ENCODE measurements at regions not wholly inside any gene's neighbourhood (a gene's known extent, or its start where the extent isn't known, plus 50 kb on each side); places are given as distances from the start of the nearest gene placed in this dataset.
"Not testable (repeated sequence)": the region's sequence is repeated elsewhere in the genome, so short reads cannot be mapped to it uniquely, and the experiment has no call there.

GRCh38 chr11:19418221-19418620, 177.5 kb upstream of the E2F8 start:
- no peak for DNase-seq (ENCODE audit: low read depth in 3 of 3, low spot score in 2 of 3)

DNA sequence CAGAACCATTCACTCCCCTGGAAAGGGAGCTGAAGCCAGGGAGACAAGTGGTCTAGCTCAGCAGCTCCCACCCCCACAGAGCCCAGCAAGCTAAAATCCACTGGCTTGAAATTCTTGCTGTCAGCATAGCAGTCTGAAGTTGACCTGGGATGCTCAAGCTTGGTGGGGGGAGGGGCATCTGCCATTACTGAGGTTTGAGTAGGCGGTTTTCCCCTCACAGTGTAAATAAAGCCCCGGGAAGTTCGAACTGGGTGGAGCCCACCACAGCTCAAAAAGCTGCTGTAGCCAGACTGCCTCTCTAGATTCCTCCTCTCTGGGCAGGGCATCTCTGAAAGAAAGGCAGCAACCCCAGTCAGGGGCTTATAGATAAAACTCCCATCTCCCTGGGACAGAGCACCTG, 171.3 kb upstream of the E2F8 start:
- DNase-seq (ENCODE audit: low read depth in 3 of 3, low spot score in 2 of 3) = not testable (repeated sequence)

- no peak for DNase-seq (ENCODE audit: low read depth in 3 of 3, low spot score in 2 of 3)
Observed at GRCh38 chr11:19410032-19410431, 169.3 kb upstream of the E2F8 start.

GRCh38 chr11:19409307-19409706, 168.6 kb upstream of the E2F8 start:
- DNase-seq (ENCODE audit: low read depth in 3 of 3, low spot score in 2 of 3) = no peak

- no peak for DNase-seq (ENCODE audit: low read depth in 3 of 3, low spot score in 2 of 3)
Observed at GRCh38 chr11:19407677-19408270, 167.0 kb upstream of the E2F8 start.

- no peak for DNase-seq (ENCODE audit: low read depth in 3 of 3, low spot score in 2 of 3)
Observed at GRCh38 chr11:19405966-19406365, 165.2 kb upstream of the E2F8 start.

DNA sequence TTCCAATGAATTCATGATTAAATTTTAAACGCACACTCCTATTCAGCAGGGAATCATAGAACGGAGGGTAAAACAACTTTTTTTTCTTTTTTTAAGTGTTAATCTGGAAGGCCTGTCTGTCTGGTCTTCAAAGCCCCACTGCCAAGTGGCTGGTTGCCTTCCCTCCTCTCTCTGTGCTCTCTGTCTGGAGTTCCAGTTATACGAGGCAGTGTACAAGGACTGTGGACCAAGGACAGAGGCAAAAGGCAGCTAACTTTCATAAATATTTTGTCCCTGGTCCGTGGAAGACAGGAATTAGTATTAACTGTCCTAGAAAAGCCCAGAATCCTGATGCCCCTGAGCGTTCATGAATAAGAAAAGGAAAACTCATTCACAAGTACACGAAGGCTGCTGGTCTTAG, 164.0 kb upstream of the E2F8 start:
- no peak for DNase-seq (ENCODE audit: low read depth in 3 of 3, low spot score in 2 of 3)

DNA sequence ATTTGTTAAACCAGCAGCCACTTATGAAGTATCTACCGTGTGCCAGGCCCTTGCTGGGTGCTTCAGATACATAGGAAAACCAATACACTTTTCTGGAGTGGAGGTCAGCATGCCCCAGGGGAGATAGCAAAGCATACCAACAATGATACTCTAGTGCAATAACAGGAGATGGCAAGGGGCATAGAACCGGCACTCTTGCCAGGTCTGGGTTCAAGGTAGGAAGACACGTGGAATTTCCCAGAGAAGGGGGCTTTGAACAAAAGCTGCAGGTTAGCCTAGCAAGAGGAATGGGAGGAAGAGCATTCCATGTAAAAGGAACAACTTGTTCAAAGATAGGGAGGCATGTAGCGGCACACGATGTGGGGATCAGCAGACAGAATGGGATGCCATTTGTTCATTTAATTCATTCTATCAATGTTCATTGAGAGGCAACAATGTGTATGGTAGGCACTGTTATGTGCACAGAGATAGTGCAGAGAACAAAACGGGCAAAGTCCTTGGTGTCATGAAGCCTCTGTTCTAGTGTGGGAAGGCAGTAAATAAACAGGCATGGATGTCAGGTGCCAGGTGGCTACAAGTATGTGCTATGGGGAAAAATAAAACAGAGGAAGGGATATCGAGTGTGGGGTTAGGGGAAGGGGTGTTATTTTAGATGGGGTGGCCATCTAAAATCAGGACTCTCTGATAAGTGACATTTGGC, 162.6 kb upstream of the E2F8 start:
- DNase-seq (ENCODE audit: low read depth in 3 of 3, low spot score in 2 of 3) = no peak

GRCh38 chr11:19400296-19400695, 159.6 kb upstream of the E2F8 start:
- DNase-seq (ENCODE audit: low read depth in 3 of 3, low spot score in 2 of 3) = no peak

DNA sequence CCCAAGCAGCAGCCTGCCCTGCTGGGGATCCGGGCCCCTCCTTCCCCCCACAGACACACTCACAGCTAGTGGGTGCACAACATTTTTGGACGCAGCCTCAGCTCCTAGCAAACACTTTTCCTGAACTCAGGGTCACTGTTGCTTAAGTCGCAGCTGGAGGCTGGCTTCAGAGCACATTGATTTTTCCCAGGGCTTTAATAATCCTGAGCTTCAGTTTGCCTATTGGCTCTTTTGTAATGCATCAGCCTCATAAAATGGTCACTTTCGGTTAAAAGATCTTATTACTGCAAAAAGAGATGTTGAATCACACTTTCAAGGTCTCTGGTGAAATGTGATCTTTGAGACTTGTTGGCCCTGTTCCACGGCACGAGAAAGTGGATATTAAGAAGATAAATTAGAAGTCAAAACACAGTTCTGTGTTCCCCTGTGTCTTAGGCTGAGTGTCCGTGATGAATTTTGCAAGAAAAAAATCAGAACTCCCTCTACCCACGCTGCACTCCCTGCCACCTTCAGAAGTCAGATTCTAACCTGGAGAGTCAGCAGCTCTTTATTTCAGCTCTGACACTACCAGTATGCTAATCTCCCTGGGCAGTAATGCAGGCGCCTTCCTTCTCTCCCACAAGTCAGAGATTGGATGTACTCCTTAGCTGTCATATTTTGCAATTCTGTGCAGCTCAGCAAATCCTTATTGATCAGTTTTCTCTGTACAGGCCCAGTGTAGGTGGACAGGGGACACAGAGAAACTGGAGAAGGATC, 158.2 kb upstream of the E2F8 start:
- no peak for DNase-seq (ENCODE audit: low read depth in 3 of 3, low spot score in 2 of 3)

GRCh38 chr11:19398273-19398672, 157.5 kb upstream of the E2F8 start:
- no peak for DNase-seq (ENCODE audit: low read depth in 3 of 3, low spot score in 2 of 3)

DNA sequence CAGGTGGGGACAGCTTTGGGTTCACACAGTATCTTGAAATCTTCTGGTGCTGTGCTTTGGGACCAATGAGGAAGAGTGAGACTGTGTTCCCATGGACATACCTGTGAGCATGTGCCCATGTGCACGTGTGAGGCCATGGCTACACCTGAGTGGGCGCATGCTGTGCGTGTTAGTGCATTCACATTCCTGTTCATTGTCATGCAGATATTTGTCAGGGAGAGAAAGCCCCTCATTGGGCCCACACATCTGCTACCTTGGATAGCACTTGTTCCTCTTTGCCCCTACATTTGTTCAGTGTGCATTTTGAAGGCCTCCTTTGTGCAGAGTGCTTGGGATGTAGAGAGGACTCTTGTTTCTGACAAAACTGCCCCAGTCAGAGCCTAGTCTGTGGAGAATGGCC, 154.3 kb upstream of the E2F8 start:
- DNase-seq (ENCODE audit: low read depth in 3 of 3, low spot score in 2 of 3) = no peak

GRCh38 chr11:19394525-19395016, 153.8 kb upstream of the E2F8 start:
- DNase-seq (ENCODE audit: low read depth in 3 of 3, low spot score in 2 of 3) = no peak

- no peak for DNase-seq (ENCODE audit: low read depth in 3 of 3, low spot score in 2 of 3)
Observed at GRCh38 chr11:19393941-19394340, 153.2 kb upstream of the E2F8 start.

GRCh38 chr11:19392847-19393518, 152.2 kb upstream of the E2F8 start:
- no peak for DNase-seq (ENCODE audit: low read depth in 3 of 3, low spot score in 2 of 3)

- no peak for DNase-seq (ENCODE audit: low read depth in 3 of 3, low spot score in 2 of 3)
Observed at GRCh38 chr11:19392321-19392720, 151.6 kb upstream of the E2F8 start.

GRCh38 chr11:19391652-19392051, 150.9 kb upstream of the E2F8 start:
- DNase-seq (ENCODE audit: low read depth in 3 of 3, low spot score in 2 of 3) = no peak

- no peak for DNase-seq (ENCODE audit: low read depth in 3 of 3, low spot score in 2 of 3)
Observed at GRCh38 chr11:19391026-19391425, 150.3 kb upstream of the E2F8 start.

- DNase-seq (ENCODE audit: low read depth in 3 of 3, low spot score in 2 of 3) = no peak
Observed at GRCh38 chr11:19389787-19390303, 149.1 kb upstream of the E2F8 start.

DNA sequence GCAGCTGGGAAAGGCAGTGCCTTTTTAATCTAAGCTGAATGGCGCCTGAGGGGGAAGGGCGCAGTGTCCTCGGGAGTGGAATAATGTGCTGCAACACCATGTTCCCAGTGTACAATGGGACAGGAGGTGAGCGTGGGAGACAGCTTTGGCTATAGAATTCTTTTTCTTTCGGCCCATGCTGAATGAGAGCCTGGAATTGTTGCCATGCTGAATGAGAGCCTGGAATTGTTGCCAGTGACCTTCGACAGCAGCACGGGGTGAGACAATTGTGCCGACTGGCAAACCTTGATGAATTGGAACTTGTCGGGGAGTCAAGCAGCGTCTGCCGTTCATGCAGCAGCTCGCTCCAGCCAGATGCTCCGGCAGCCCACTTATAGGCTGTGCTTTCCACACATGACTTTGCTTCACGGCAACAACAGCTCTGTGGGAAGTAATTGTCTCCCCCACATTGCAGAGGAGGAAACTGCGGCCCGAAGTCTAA, 141.4 kb upstream of the E2F8 start:
- no peak for DNase-seq (ENCODE audit: low read depth in 3 of 3, low spot score in 2 of 3)

DNA sequence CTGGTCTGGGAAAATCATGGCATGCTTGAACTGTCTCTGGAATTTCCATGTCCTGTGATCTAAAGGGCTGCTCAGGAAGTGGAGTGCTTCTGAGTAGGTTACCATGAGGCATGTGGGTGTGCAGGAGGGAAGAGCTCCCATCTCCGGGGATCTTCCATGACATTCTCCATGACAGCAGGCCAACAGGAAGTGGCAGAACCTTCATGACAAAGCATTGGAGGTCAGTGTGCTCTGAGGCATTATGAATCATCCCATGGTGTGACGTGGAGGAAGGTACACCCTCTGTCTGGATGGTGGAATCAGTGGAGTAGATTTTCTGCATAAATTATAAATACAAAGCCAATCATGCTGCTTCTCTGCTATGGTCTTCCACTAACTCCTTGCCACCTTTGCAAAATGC, 139.6 kb upstream of the E2F8 start:
- no peak for DNase-seq (ENCODE audit: low read depth in 3 of 3, low spot score in 2 of 3)
